ENCODE measurements at regions not wholly inside any gene's neighbourhood (a gene's known extent, or its start where the extent isn't known, plus 50 kb on each side); places are given as distances from the start of the nearest gene placed in this dataset.
"Not testable (repeated sequence)": the region's sequence is repeated elsewhere in the genome, so short reads cannot be mapped to it uniquely, and the experiment has no call there.

GRCh38 chr6:10128721-10129120 is 286.2 kb downstream of the TFAP2A start:
- DNase-seq (ENCODE audit: low read depth) = no peak

GRCh38 chr6:10122164-10122563 is 292.7 kb downstream of the TFAP2A start:
- no peak for DNase-seq (ENCODE audit: low read depth)

- DNase-seq (ENCODE audit: low read depth) = no peak
Measured at GRCh38 chr6:10112871-10113549, 301.9 kb downstream of the TFAP2A start.

GRCh38 chr6:10111975-10112374 is 302.9 kb downstream of the TFAP2A start:
- no peak for DNase-seq (ENCODE audit: low read depth)

GRCh38 chr6:10101551-10102252 is 313.2 kb downstream of the TFAP2A start:
- no peak for DNase-seq (ENCODE audit: low read depth)

DNA sequence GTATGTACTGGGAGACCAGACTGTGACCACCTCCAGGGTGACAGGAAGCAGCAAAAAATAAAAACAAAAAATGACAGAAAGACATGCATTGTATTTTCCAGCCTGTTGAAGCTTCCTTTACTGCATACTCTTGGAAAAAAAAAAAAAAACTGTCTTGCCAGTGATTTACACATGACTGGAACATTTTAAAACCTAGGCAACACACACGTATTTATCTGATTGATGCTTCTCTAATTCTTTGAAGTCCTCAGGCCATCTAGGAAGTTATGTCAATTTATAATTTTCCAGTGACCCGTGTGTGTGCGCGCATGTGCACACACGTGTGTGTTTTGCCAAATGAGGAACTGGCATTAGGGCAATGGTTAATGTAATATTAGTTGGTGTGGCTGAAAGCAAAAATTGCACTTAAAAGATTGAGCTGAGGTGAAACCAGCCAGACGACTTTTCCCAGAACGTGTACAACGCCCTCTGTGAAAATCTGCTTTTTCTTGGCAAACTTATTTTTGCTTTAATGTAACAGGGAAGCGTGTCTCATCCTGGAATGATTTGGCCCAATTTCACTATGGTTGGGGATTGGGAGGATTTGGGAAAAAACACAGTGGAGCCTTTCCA is 315.2 kb downstream of the TFAP2A start:
- no peak for DNase-seq (ENCODE audit: low read depth)

GRCh38 chr6:10098756-10099528 is 315.9 kb downstream of the TFAP2A start:
- DNase-seq (ENCODE audit: low read depth) = no peak

GRCh38 chr6:10093282-10093681 is 321.6 kb downstream of the TFAP2A start:
- DNase-seq (ENCODE audit: low read depth) = no peak

DNA sequence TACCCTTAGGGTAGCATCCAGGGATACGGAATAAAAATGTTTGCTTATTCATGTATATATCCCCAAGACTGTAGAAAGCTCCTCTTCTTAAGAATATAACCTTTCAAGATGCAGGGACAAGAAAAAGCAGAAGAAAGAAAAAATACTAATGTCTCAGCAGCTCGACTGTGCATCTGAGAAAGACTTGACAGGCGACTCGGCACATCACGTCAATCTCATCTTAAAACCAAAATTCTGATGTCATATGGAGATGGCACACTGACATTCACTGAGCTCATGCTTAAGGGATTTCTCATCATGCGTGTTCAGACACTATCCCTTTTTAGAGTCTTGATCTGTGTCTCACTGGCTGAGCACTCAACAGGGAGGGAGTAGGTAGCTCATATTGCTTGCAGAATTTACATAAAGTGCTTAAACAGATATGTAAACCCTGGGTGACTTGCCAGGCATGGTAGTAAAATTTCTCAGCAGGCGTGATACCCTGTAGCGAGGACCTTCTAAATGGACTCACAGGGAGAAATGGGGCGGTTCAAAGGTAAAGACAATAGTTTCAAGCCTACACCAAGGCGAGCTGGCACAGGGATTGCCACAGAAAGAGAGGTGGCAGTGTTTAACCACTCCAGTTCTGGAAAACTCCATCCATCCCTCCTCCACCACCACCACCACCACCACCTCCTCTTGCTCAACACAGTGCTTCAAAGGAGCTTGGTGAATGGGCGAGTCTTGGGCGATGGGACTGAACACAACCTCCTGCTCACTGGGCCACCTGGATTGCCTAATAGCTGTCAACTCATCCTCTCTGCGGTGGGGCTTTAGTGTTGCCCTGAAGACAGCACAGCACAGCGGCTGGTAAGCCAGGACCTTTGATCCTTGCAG is 330.5 kb downstream of the TFAP2A start:
- DNase-seq (ENCODE audit: low read depth) = no peak

GRCh38 chr6:10082385-10082784 is 332.5 kb downstream of the TFAP2A start:
- no peak for DNase-seq (ENCODE audit: low read depth)

- no peak for DNase-seq (ENCODE audit: low read depth)
Measured at GRCh38 chr6:10081957-10082356, 332.9 kb downstream of the TFAP2A start.

DNA sequence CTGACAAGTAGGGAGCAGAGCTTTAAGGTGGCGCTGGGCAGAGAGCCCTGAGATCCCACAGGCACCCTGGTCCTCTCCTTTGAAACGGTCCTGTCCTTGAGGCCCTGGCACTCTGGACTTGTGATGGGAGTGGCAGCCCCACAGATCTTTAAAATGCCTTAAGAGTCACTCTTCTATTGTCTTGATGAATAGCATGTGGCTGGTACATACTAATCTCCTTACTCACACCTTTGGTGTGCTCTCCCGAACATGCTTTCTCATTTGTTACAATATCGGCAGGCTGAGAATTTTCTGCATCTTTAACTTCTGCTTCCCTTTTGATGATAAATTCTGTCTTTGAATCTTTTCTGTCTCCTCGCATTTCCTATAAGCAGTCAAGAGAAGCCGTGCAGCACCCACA is 333.8 kb downstream of the TFAP2A start:
- DNase-seq (ENCODE audit: low read depth) = no peak

- no peak for DNase-seq (ENCODE audit: low read depth)
Measured at GRCh38 chr6:10080561-10080960, 334.3 kb downstream of the TFAP2A start.

DNA sequence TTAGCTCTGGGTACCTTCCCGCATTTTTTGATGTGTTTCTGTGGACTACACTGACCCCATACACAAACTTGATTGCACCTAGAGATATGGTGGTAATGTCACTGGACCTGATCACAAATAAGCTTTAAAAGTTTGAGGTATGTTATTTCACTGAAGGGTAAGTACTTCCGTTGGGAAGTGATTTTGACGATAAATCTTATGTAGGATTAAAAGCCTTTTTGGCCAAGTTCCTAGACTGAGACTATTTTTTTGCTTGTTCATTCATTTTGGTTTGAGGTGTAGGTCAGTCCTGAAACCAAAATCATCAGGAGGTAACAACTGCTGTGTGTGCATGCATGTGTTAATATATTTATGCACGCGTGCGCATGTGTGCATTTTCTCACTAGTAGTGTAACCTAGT is 336.3 kb downstream of the TFAP2A start:
- no peak for DNase-seq (ENCODE audit: low read depth)

- not testable (repeated sequence) for DNase-seq (ENCODE audit: low read depth)
Measured at GRCh38 chr6:10074726-10075125, 340.1 kb downstream of the TFAP2A start.

DNA sequence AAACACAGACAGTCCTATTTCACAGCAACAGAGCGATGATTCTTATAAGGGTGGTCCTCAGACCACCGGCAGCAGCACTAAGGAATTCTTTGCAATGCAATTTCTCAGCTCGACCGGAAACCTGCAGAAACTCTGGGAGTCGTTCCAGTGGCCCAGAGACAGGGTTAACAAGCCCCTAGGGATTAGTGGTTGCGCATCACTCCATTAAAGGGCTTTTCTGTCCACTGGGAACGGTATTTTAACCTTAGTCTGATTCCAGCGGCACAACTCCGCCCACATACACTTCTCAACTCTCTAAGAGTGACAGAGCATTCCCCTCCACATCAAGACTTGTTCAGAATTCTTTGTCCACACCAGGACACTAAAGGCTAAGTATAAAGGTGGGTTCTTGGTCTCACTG is 341.5 kb downstream of the TFAP2A start:
- no peak for DNase-seq (ENCODE audit: low read depth)

DNA sequence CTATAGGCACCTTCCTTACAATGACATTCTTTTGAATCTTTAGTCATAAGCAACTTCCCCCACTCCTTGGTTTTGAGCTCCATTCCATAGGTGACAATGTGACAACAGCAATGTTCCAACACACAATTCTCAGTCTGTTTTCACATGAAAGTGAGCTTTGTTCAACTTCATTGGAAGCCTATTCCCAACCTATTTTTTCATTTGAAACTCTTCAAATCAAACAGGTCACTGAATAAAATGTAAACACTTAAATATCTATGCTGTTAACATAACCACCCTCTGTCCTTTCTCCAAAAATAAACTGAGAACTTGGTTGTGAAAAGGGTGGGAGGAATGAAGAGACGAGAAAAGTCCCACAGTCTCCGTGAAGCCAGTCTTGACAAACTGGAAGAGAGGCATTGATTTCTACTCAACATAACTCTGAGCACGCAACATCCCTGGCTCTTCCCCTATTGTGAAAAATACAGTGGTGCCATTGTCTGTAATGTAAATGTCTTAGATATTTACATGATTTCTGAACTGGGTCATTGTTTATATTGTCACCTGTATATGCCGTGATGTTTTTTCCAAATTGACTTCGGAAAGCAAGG is 343.1 kb downstream of the TFAP2A start:
- no peak for DNase-seq (ENCODE audit: low read depth)

GRCh38 chr6:10060004-10060403 is 354.9 kb downstream of the TFAP2A start:
- no peak for DNase-seq (ENCODE audit: low read depth)

DNA sequence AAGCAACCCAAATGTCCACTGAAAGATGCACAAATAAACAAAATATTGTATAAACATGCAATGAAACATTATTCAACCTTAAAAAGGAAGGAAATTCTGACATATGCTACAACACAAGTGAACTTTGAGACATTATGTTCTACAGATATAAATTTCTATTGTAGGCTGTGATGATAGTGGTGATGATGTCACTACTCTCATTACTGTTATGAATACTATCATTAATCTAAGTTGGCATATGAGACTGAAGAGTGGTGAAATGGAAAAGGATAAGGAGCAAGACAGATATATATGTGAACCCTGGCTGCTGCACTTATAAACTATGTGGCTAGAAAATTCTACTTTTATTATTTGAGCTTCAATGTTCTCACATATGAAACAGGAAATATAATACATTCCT is 360.2 kb downstream of the TFAP2A start:
- no peak for DNase-seq (ENCODE audit: low read depth)

- DNase-seq (ENCODE audit: low read depth) = no peak
Measured at GRCh38 chr6:10051283-10051682, 363.6 kb downstream of the TFAP2A start.

Data from activated T-helper 9 cell treated with anti-CD3 and anti-CD28 coated beads, Interleukin-2, amount 50 U/mL, for 16 hours (primary cell).